ENCODE measurements at regions not wholly inside any gene's neighbourhood (a gene's known extent, or its start where the extent isn't known, plus 50 kb on each side); places are given as distances from the start of the nearest gene placed in this dataset.
"Not testable (repeated sequence)": the region's sequence is repeated elsewhere in the genome, so short reads cannot be mapped to it uniquely, and the experiment has no call there.

DNA sequence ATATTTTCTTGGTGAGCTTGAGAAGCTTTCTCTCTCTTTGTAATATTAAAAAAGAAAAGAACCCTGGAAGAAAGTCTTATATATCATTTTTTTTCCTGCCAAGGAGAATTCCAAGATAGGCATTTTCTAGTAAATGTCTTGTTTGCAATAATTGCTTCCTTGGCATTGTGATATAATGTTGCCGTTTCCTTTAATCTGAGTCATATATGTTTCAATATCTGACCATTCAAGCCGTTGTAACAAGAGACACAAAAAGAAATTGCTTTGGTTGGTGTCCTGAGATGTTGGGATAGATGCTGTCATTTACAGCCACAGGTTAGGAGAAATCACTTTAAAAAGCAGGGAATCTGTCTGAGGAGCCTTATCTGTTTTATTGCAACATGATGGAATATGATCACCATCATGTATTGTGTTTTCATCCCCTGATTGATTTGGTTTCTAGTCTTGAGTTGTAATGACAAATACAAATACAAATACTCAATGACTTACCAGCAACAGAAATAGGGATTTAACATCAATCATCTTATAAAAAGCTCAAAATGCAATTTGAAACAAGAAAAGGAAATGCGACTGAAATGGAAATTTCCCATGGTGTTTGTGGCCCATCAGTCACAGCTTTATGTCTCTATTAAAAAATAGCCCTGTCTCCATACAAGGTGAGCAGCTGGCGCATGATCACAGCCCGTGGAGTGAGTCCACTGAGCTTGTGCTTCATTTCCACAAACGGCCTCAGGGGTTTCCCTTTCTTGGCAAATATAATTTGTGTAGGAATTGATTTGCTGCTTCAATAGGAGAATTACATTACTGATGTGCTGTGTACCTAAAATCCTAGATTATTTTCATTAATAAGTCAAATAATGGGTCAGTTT lies 250.1 kb upstream of the TRPC7 start:
- DNase-seq, result no peak

DNA sequence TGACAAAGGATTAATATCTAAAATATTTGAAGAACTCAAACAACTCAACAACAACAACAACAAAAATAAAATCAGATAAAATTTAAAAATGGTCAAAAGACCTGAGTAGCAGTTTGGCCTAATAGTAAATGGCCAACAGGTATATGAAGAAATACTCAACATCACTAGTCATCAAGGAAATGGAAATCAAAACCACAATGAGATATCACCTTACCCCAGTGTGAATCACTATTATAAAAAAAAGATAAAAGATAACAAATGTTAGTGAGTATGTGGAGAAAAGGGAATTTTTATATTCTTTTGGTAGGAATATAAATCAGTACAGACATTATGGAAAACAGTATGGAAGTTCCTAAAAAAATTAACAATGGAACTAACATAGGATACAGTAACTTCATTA lies 247.9 kb upstream of the TRPC7 start:
- no peak for DNase-seq

- no peak for DNase-seq
Measured at GRCh38 chr5:136605638-136606037, 240.3 kb upstream of the TRPC7 start.

DNA sequence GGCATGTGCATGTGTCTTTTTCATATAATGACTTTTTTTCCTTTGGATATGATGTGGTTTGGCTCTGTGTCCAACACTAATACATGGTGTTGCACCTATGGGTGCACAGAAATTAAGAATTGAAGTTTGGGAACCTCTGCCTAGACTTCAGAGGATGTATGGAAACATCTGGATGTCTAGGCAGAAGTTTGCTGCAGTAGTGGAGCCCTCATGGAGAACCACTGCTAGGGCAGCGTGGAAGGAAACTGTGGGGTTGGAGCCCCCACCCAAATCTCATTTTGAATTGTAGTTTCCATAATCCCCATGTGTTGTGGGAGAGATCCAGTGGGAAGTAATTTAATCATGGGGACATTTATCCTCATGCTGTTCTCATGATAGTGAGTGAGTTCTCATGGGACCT lies 235.0 kb upstream of the TRPC7 start:
- DNase-seq, result no peak

- DNase-seq, result no peak
Measured at GRCh38 chr5:136598802-136599404, 233.6 kb upstream of the TRPC7 start.

- no peak for DNase-seq
Measured at GRCh38 chr5:136594416-136594815, 229.1 kb upstream of the TRPC7 start.

GRCh38 chr5:136590581-136590980 lies 225.2 kb upstream of the TRPC7 start:
- no peak for DNase-seq

GRCh38 chr5:136586196-136586595 lies 220.9 kb upstream of the TRPC7 start:
- DNase-seq, result no peak

DNA sequence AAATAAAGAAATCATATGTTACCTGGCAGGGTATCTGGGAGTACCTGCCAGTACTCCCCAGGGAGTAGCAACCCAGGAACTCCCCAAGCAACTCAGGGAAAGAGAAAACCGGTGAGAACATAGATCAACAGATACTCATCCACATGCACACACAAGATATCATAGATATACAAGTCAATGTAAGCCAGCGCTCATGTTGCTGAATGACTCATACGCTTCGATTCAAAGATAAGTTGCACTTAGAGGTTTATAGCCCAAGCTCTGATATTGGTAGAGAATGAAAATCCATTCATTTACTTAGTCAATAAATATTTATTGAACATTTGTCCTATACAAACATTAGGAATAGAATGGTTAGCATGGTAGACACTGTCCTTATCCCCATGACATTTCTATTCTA lies 219.1 kb upstream of the TRPC7 start:
- no peak for DNase-seq

DNA sequence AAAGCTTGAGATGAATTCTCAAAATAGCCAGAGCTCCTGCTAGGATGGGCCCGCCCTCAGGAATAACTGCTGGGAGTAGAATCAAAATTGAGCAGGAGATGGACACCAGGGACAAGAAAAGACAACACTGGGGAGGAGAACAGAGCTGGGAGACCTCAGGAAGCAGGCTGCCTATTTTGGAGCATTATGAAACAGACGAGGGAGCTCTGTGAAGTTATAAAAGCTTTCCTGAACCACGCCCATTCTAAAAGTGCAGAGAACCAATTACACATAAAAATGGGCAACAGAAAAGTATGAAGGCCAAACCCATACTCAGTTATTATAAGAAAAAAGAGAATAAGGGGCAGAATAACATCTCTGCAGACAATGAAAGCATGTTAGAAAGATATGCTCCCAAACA lies 213.9 kb upstream of the TRPC7 start:
- DNase-seq, result no peak

DNA sequence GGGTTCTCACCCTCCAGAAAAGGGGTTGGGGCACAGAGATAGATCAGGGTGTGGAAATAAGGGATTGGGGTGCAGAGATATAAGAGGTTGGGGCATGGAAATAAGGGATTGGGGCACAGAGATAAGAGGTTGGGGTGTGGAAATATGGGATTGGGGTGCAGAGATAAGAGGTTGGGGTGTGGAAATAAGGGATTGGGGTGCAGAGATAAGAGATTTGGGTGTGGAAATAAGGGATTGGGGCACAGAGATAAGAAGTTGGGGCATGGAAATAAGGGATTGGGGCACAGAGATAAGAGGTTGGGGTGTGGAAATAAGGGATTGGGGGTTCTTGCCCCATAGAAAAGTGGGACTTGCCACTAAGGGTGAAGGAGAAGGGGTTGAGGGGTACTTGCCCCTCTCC lies 204.5 kb upstream of the TRPC7 start:
- not testable (repeated sequence) for DNase-seq

DNA sequence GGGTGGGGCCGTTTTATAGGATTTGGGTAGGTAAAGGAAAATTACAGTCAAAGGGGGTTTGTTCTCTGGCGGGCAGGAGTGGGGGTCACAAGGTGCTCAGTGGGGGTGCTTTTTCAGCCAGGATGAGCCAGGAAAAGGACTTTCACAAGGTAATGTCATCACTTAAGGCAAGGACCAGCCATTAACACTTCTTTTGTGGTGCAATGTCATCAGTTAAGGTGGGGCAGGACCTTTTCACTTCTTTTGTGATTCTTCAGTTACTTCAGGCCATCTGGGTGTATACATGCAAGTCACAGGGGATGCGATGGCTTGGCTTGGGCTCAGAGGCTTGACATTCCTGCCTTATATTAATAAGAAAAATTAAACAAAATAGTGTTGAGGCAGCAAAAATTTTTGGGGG lies 200.1 kb upstream of the TRPC7 start:
- DNase-seq, result not testable (repeated sequence)

DNA sequence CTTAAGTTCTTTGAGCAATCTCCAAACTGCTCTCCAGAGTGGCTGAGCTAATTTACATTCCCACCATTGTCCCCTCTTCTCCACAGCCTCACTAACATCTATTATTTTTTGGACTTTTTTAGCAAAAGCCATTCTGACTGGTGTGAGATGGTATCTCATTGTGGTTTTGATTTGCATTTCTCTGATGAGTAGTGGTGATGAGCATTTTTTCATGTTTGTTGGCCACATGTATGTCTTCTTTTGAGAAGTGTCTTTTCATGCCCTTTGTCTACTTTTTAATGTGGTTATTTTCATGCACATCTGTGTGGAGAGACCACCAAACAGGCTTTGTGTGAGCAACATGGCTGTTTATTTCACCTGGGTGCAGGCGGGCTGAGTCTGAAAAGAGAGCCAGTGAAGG lies 199.7 kb upstream of the TRPC7 start:
- DNase-seq, result not testable (repeated sequence)

GRCh38 chr5:136564431-136564830 lies 199.1 kb upstream of the TRPC7 start:
- DNase-seq, result not testable (repeated sequence)

GRCh38 chr5:136563489-136563888 lies 198.1 kb upstream of the TRPC7 start:
- DNase-seq, result no peak

DNA sequence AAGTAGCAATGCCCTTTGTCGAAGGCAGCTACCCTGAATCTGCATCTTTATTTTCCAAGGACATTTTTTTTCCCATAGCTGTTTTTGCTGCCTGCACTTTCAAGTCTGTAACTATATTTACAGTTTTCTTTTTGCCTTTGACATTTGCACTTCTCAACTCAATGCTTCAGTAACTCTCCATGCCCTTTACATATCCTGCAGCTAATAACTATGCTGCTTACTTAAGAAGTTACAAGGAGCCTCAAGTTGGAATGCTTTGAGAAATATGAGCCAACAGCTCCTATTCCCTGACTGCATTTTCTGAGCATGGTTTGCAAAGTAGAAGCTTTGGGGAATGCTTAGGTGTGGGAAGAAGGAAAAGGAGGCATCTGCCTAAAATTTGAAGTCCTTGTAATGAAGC lies 194.8 kb upstream of the TRPC7 start:
- no peak for DNase-seq

DNA sequence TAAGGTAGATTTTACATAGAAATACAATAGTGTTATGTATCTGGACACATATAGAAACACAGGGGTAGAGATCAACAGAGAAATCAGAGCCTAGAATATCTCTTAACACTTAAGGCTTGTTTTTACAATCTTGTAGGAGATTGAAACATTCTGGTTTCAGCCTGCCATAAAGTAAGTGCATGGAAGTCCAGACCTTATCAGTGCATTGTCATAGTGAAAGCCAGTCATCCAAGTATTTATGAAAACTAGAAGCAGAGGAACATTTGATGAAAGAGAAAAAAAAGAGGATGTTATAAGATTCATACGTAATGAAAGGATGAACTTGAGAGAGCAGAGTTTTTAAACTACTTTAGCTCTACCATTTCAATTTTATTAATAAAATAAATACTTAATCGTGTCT lies 194.3 kb upstream of the TRPC7 start:
- DNase-seq, result no peak

- not testable (repeated sequence) for DNase-seq
Measured at GRCh38 chr5:136547096-136547495, 181.8 kb upstream of the TRPC7 start.

- DNase-seq, result not testable (repeated sequence)
Measured at GRCh38 chr5:136546441-136546840, 181.1 kb upstream of the TRPC7 start.

DNA sequence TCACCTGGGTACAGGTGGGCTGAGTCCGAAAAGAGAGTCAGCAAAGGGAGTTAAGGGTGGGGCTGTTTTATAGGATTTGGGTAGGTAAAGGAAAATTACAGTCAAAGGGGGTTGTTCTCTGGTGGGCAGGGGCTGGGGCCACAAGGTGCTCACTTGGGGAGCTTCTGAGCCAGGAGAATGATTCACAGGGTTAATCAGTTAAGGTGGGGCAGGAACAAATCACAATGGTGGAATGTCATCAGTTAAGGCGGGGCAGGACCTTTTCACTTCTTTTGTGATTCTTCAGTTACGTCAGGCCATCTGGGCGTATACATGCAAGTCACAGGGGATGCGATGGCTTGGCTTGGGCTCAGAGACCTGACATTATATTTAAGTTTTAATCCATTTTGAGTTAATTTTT lies 179.7 kb upstream of the TRPC7 start:
- DNase-seq, result not testable (repeated sequence)

DNA sequence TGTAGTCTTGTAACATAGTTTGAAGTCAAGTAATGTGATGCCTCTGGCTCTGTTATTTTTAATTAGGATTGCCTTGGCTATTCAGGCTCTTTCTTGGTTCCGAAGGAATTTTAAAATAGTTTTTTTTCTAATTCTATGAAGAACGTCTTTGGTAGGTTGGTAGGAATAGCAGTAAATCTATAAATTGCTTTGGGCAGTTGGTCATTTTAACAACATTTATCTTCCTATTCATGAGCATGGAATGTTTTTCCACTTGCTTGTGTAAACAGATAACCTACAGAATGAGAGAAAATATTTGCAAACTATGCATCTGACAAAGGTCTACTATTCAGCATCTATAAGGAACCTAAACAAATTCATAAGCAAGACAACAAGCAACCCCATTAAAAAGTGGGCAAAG lies 173.2 kb upstream of the TRPC7 start:
- no peak for DNase-seq

- DNase-seq, result no peak
Measured at GRCh38 chr5:136529081-136529480, 163.7 kb upstream of the TRPC7 start.

DNA sequence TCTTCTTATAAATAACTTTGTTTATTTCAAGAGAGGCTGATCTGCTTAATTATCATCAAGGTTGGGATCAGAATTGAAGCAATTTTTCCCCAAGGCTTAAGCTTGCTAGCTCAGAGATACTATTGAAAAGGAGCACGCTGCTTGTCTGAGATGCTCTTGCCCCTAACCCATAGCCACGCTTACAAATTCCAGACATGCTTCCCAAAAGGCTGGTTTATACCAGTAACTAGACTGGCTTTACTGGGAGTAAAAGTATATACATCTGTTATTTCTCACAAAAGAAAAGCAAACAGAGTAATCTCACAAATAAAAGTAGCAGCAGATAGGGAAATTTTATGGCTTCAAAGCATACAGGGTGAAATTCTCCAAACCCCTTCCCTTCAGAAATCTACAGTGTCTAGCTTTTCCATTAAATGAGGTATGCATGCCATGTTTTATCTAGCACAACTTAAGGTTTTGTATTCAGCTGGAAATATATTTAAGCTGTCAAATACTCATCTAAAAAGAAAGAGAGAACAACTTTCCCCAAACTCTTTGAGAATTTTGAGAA lies 163.2 kb upstream of the TRPC7 start:
- DNase-seq, result no peak

DNA sequence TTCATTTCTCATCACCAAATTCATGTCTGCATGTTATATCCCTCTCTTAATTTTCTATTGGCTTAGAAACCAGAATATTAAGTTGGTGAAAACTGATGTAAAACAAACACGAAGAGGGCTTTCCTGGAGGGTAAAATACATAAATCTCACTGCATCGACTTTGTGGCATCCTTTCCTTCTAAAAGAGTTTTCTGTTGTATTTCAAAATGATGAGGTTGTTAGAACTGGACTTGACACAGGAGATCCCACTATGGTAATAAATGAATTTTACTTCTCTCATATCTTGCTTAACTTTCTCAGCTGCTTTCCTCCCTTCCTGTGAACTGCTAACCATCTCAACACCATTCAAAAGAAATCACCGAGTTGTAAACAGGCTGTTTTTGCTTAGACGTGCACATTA lies 162.0 kb upstream of the TRPC7 start:
- no peak for DNase-seq
